GM12878 (cell line): ENCODE measurements at regions not wholly inside any gene's neighbourhood (a gene's known extent, or its start where the extent isn't known, plus 50 kb on each side); places are given as distances from the start of the nearest gene placed in this dataset.

Source experiments
- ATAC-seq: fragments of 200-7000 bp; cut with Tn5 transposase; 3 replicates; pipeline ENCODE4 v1.9.1; 2020; ENCODE audit warnings: mild to moderate bottlenecking, moderate library complexity
- BruUV-seq: library from RNA; stranded (reverse); fragments of 400-500 nt; replicated peaks from 2 replicates; lab custom pipeline; 2021; lab: Mats Ljungman, UMichigan
- CTCF ChIA-PET: fragments of 300-600 bp; sonication (Branson Sonifier 250); formaldehyde crosslinking; extraction: SDS; loops from one replicate; lab custom pipeline; 2021; ENCODE audit warnings: inconsistent platforms; lab: Yijun Ruan, JAX
- POLR2A ChIA-PET: fragments of 350-600 bp; formaldehyde crosslinking; extraction: SDS; loops from one replicate; lab custom pipeline; 2021; ENCODE audit warnings: inconsistent platforms; lab: Charles Lee
- RAD21 ChIA-PET: fragments of 300-600 bp; sonication (Branson Sonifier 250); formaldehyde crosslinking; loops from one replicate; lab custom pipeline; 2023; ENCODE audit warnings: antibody characterized with exemption; ENCODE audit not compliant: unreplicated experiment; lab: Charles Lee
- SMC1A ChIA-PET: fragments of 300-600 bp; sonication (Branson Sonifier 250); formaldehyde crosslinking; loops from one replicate; lab custom pipeline; 2023; ENCODE audit not compliant: unreplicated experiment, uncharacterized antibody; lab: Charles Lee
- DNase-seq: peaks from one replicate; pipeline ENCODE4 v3.0.0-alpha.2; 2011; ENCODE audit warnings: low read depth, low spot score
- FAIRE-seq: peaks from 3 replicates; lab custom pipeline; 2011; peaks lifted over from hg19 to GRCh38; lab: Jason Lieb, UNC
- H2AFZ ChIP-seq: 2 replicates; pipeline ENCODE4 v1.6.0; 2011; ENCODE audit warnings: low read depth, low read length, control low read depth; ENCODE audit not compliant: control insufficient read depth
- H3K27ac ChIP-seq: 2 replicates; pipeline ENCODE4 v1.5.1; 2011; ENCODE audit warnings: control low read depth; ENCODE audit not compliant: control insufficient read depth, insufficient read depth
- H3K27me3 ChIP-seq, 2 experiments: replicated peaks in 1 of 2; 2 replicates each; pipeline versions ENCODE4 v1.6.0 to v1.6.1; 2011; ENCODE audit warnings: low read length in 1 of 2; ENCODE audit not compliant: control insufficient read depth in 2 of 2, insufficient read depth in 2 of 2
- H3K36me3 ChIP-seq, 2 experiments: 2 replicates each; pipeline ENCODE4 v1.5.1; 2011; ENCODE audit warnings: low read length in 1 of 2; ENCODE audit not compliant: control insufficient read depth in 2 of 2, insufficient read depth in 2 of 2
- H3K4me1 ChIP-seq: 2 replicates; pipeline ENCODE4 v1.6.1; 2011; ENCODE audit warnings: mild to moderate bottlenecking, low read length, moderate library complexity, mixed read lengths; ENCODE audit not compliant: control insufficient read depth, insufficient read depth
- H3K4me2 ChIP-seq: 2 replicates; pipeline ENCODE4 v1.6.0; 2011; ENCODE audit warnings: control low read depth; ENCODE audit not compliant: control insufficient read depth, insufficient read depth
- H3K4me3 ChIP-seq: fragments of 200-600 bp; sonication (generic); 2 replicates; pipeline ENCODE4 v1.5.1; 2016
- H3K79me2 ChIP-seq: 2 replicates; pipeline ENCODE4 v1.6.0; 2011; ENCODE audit warnings: low read length; ENCODE audit not compliant: control insufficient read depth, insufficient read depth
- H3K9ac ChIP-seq: 2 replicates; pipeline ENCODE4 v1.8.0; 2011; ENCODE audit warnings: low read length, control low read depth, mixed read lengths; ENCODE audit not compliant: control insufficient read depth, insufficient read depth
- H3K9me3 ChIP-seq: replicated peaks from 3 replicates; pipeline ENCODE4 v1.5.1; 2011; ENCODE audit warnings: mild to moderate bottlenecking, low read length; ENCODE audit not compliant: control insufficient read depth, insufficient read depth
- H4K20me1 ChIP-seq: 2 replicates; pipeline ENCODE4 v1.6.0; 2011; ENCODE audit not compliant: control insufficient read depth, insufficient read depth
- CEBPB ChIP-seq, 2 experiments: fragments of 150-350 bp in 1 of 2; IDR thresholded peaks; 2 replicates each; pipeline ENCODE4 v1.6.1; 2012 to 2014; ENCODE audit warnings: low read depth in 2 of 2, low read length in 2 of 2, borderline replicate concordance in 1 of 2, inconsistent platforms in 1 of 2
- CREB1 ChIP-seq: IDR thresholded peaks from 2 replicates; pipeline ENCODE4 v1.6.1; 2012; ENCODE audit warnings: low read depth, mild to moderate bottlenecking, inconsistent platforms
- KLF5 ChIP-seq: fragments of 450-650 bp; IDR thresholded peaks from 2 replicates; pipeline ENCODE4 v1.6.1; 2014; ENCODE audit warnings: mild to moderate bottlenecking; ENCODE audit not compliant: partially characterized antibody
- NR2C1 ChIP-seq: fragments of 450-650 bp; IDR thresholded peaks from 2 replicates; pipeline ENCODE4 v1.6.1; 2017; ENCODE audit warnings: antibody characterized with exemption, mild to moderate bottlenecking, moderate library complexity
- RFX5 ChIP-seq: IDR thresholded peaks from 2 replicates; pipeline ENCODE4 v1.6.1; 2011; ENCODE audit warnings: low read depth, low read length, improper control_type of control experiment
- TCF12 ChIP-seq: IDR thresholded peaks from 2 replicates; pipeline ENCODE4 v1.6.1; 2011; ENCODE audit warnings: low read depth, mild to moderate bottlenecking, low read length
- WGBS: methylation state at CpG from one replicate; pipeline ENCODE4 v1.1.6; 2016; ENCODE audit warnings: low lambda C conversion rate; ENCODE audit not compliant: insufficient replicate concordance, insufficient coverage; ENCODE audit errors: missing lambda C conversion rate; 5-methylcytosine and 5-hydroxymethylcytosine counted together
- in situ Hi-C: fragments of 300-500 bp; cut with MboI; formaldehyde crosslinking; loops from 9 replicates; pipeline ENCODE4 v1.14.3; 2018; ENCODE audit warnings: mixed read lengths
- intact Hi-C: fragments of 100-400 bp; cut with micrococcal nuclease; formaldehyde crosslinking; loops from one replicate; pipeline ENCODE4 v1.14.2; 2022; ENCODE audit not compliant: unreplicated experiment
- TF ChIP-seq, protein P1 (sequence below): fragments of 450-650 bp; IDR thresholded peaks from 2 replicates; pipeline ENCODE4 v1.6.1; 2018; ENCODE audit warnings: borderline replicate concordance, mild to moderate bottlenecking; ENCODE audit not compliant: partially characterized antibody
- TF ChIP-seq, protein P2 (sequence below): fragments of 450-650 bp; IDR thresholded peaks from 2 replicates; pipeline ENCODE4 v1.6.1; 2017; ENCODE audit warnings: mild to moderate bottlenecking, moderate library complexity

DNA sequence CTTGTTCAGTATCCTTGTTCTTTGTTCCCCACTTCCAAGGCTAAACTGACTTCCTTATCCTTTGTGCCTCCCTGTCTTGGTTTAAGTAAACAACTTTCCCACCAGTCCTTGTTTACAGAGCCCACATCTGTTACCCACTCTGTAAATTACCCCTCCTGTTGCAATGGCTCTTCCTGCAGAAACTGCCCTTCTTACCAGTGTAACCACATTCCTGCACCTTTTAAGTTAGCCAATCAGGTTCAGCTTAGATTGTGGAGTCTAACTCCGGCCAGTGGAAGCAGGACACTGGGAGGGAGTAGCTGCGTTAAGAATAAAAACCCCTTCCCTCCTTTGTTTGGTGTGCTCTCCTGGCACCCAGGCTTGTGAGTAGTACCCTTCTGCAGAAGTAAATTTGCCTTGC lies 360.9 kb downstream of the PRDM5 start (continued):
- TF ChIP-seq KLF5 = no peak
- TF ChIP-seq CEBPB (IDR thresholded peaks at IDR 0.05; ENCODE audit: borderline replicate concordance in 1 of 2, low read depth in 2 of 2, low read length in 2 of 2) = no peak

DNA sequence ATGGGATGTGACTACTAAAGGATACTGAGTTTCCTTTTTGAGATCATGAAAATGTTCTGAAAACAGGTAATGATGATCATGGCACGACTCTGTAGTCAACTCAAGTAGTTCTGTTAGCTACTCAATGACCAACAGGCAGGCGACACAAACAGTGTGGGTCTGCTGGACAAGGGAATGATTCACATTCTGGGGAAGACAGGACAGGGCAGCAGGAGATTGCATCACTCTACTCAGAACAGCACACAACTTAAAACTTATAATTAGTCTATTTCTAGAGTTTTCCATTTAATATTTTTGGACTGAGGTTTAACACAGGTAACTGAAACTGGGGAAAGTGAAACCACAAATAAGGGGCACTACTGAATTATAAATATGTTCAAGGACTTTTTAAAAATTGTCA lies 365.2 kb downstream of the PRDM5 start:
- RAD21 ChIA-PET = no interaction called here

More for the DNA sequence above, 365.2 kb downstream of the PRDM5 start:
- in situ Hi-C loops = no loop called here
- ATAC-seq = no peak
- 36% methylated on average over 2 of the region's 2 CpGs for WGBS
- Histone ChIP-seq H3K79me2 (no peaks in the 10 kb centered on the region), H3K36me3 (no peaks in the 10 kb centered on the region), H3K4me3 (no peak overlapping the region), H2AFZ (no peak overlapping the region), H4K20me1 (no peaks in the 10 kb centered on the region), H3K4me2 (no peak overlapping the region), H3K9ac (no peak overlapping the region), H3K9me3 (no peaks in the 10 kb centered on the region), H3K27me3 (no peaks in the 10 kb centered on the region), H3K27ac (no peak overlapping the region), H3K4me1 (no peaks in the 10 kb centered on the region)
- CTCF ChIA-PET = no interaction called here
- no peak for DNase-seq
- BruUV-seq = no TSS peak
- POLR2A ChIA-PET = no interaction called here
- TF ChIP-seq TCF12 (no peak), RFX5 (no peak), CREB1 (no peak), NR2C1 (no peak)
- TF ChIP-seq, protein P1, sequence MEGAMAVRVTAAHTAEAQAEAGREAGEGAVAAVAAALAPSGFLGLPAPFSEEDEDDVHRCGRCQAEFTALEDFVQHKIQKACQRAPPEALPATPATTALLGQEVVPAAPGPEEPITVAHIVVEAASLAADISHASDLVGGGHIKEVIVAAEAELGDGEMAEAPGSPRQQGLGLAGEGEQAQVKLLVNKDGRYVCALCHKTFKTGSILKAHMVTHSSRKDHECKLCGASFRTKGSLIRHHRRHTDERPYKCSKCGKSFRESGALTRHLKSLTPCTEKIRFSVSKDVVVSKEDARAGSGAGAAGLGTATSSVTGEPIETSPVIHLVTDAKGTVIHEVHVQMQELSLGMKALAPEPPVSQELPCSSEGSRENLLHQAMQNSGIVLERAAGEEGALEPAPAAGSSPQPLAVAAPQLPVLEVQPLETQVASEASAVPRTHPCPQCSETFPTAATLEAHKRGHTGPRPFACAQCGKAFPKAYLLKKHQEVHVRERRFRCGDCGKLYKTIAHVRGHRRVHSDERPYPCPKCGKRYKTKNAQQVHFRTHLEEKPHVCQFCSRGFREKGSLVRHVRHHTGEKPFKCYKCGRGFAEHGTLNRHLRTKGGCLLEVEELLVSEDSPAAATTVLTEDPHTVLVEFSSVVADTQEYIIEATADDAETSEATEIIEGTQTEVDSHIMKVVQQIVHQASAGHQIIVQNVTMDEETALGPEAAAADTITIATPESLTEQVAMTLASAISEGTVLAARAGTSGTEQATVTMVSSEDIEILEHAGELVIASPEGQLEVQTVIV = no peak
- TF ChIP-seq, protein P2, sequence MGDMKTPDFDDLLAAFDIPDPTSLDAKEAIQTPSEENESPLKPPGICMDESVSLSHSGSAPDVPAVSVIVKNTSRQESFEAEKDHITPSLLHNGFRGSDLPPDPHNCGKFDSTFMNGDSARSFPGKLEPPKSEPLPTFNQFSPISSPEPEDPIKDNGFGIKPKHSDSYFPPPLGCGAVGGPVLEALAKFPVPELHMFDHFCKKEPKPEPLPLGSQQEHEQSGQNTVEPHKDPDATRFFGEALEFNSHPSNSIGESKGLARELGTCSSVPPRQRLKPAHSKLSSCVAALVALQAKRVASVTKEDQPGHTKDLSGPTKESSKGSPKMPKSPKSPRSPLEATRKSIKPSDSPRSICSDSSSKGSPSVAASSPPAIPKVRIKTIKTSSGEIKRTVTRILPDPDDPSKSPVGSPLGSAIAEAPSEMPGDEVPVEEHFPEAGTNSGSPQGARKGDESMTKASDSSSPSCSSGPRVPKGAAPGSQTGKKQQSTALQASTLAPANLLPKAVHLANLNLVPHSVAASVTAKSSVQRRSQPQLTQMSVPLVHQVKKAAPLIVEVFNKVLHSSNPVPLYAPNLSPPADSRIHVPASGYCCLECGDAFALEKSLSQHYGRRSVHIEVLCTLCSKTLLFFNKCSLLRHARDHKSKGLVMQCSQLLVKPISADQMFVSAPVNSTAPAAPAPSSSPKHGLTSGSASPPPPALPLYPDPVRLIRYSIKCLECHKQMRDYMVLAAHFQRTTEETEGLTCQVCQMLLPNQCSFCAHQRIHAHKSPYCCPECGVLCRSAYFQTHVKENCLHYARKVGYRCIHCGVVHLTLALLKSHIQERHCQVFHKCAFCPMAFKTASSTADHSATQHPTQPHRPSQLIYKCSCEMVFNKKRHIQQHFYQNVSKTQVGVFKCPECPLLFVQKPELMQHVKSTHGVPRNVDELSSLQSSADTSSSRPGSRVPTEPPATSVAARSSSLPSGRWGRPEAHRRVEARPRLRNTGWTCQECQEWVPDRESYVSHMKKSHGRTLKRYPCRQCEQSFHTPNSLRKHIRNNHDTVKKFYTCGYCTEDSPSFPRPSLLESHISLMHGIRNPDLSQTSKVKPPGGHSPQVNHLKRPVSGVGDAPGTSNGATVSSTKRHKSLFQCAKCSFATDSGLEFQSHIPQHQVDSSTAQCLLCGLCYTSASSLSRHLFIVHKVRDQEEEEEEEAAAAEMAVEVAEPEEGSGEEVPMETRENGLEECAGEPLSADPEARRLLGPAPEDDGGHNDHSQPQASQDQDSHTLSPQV = no peak
- SMC1A ChIA-PET = interaction anchor here (0.6 to 1.4 kb wide), 2 partner anchors 13 to 1922 kb away, joined by 3 read pairs; no protein-coding TSS in a partner anchor
- no peak for FAIRE-seq
- intact Hi-C loops = no loop called here
